Adrenal gland (tissue), 5 donors: ENCODE measurements at regions not wholly inside any gene's neighbourhood (a gene's known extent, or its start where the extent isn't known, plus 50 kb on each side); places are given as distances from the start of the nearest gene placed in this dataset.

Source experiments
- POLR2A ChIP-seq, 2 donors: fragments of 450-650 bp; IDR thresholded peaks; one replicate each; pipeline ENCODE4 v1.6.1; 2017; ENCODE audit warnings: antibody characterized with exemption in 2 of 2, mild to moderate bottlenecking in 2 of 2, moderate library complexity in 1 of 2
- TF ChIP-seq, protein P1 (sequence below), 6 experiments: fragments of 450-650 bp in 4 of 6; fragments of 200-600 bp in 2 of 6; sonication (generic) in 1 of 6; IDR thresholded peaks; 1 replicate in 5 of 6; 2 replicates in 1 of 6; pipeline versions ENCODE4 v1.5.1 to v1.8.0; 2016 to 2021; ENCODE audit warnings: antibody characterized with exemption in 6 of 6, mild to moderate bottlenecking in 2 of 6, moderate library complexity in 1 of 6
- donor health status: DM: no; HTN: no; CAD: no.

GRCh38 chr3:34020170-34020569 lies 221.7 kb downstream of the PDCD6IP start:
- TF ChIP-seq, protein P1, sequence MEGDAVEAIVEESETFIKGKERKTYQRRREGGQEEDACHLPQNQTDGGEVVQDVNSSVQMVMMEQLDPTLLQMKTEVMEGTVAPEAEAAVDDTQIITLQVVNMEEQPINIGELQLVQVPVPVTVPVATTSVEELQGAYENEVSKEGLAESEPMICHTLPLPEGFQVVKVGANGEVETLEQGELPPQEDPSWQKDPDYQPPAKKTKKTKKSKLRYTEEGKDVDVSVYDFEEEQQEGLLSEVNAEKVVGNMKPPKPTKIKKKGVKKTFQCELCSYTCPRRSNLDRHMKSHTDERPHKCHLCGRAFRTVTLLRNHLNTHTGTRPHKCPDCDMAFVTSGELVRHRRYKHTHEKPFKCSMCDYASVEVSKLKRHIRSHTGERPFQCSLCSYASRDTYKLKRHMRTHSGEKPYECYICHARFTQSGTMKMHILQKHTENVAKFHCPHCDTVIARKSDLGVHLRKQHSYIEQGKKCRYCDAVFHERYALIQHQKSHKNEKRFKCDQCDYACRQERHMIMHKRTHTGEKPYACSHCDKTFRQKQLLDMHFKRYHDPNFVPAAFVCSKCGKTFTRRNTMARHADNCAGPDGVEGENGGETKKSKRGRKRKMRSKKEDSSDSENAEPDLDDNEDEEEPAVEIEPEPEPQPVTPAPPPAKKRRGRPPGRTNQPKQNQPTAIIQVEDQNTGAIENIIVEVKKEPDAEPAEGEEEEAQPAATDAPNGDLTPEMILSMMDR (IDR thresholded peaks at IDR 0.05): no peak
- no peak for TF ChIP-seq POLR2A (IDR thresholded peaks at IDR 0.05)
